Body of pancreas (tissue), 4 donors: ENCODE measurements at regions not wholly inside any gene's neighbourhood (a gene's known extent, or its start where the extent isn't known, plus 50 kb on each side); places are given as distances from the start of the nearest gene placed in this dataset.

Experiments used
- CTCF ChIP-seq, 7 experiments: fragments of 450-650 bp in 4 of 7; fragments of 200-600 bp in 3 of 7; sonication (generic) in 3 of 7; IDR thresholded peaks; one replicate each; pipeline ENCODE4 v1.5.1; 2016 to 2019; ENCODE audit warnings: antibody characterized with exemption in 7 of 7
- POLR2A ChIP-seq, 3 donors: fragments of 450-650 bp; IDR thresholded peaks; one replicate each; pipeline ENCODE4 v1.6.1; 2016; ENCODE audit warnings: antibody characterized with exemption in 3 of 3, mild to moderate bottlenecking in 2 of 3

DNA sequence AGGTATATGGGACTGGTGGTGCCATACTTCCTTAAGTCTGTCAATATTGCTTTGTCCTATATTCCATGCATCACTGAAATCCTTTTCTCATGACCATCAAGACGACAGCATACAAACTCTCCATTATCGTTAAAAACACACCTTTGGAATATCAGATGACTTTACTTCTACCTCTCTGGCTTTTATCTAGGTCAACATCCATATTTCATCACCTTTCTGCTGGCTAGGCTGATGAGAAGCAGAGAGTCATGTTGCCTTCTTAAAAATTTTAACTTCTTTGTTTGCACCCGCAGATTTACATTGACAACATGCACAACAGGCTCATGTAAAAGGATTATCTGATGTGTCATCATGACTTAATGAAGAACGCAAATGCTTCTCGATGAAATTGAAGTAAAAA, 771.4 kb downstream of the OLFM4 start:
- TF ChIP-seq CTCF (IDR thresholded peaks at IDR 0.05) (no peak), POLR2A (IDR thresholded peaks at IDR 0.05) (no peak)
